COLO668 (cell line): ENCODE measurements at regions not wholly inside any gene's neighbourhood (a gene's known extent, or its start where the extent isn't known, plus 50 kb on each side); places are given as distances from the start of the nearest gene placed in this dataset.

Experiments used
- DNase-seq: peaks from one replicate; lab custom pipeline; 2025; ENCODE audit not compliant: unreplicated experiment; lab: John Stamatoyannopoulos, UW

GRCh38 chr12:34391771-34392581 is 369.7 kb downstream of the ALG10 start:
- DNase-seq = no peak

GRCh38 chr12:34392741-34393085 is 370.4 kb downstream of the ALG10 start:
- no peak for DNase-seq

- no peak for DNase-seq
Observed at GRCh38 chr12:34393086-34393820, 371.0 kb downstream of the ALG10 start.

GRCh38 chr12:34393821-34394150 is 371.5 kb downstream of the ALG10 start:
- DNase-seq = no peak

- DNase-seq = no peak
Observed at GRCh38 chr12:34394211-34395055, 372.1 kb downstream of the ALG10 start.

GRCh38 chr12:34395056-34396005 is 373.0 kb downstream of the ALG10 start:
- no peak for DNase-seq

GRCh38 chr12:34396006-34396860 is 373.9 kb downstream of the ALG10 start:
- DNase-seq = no peak

GRCh38 chr12:34396861-34397590 is 374.7 kb downstream of the ALG10 start:
- DNase-seq = no peak

GRCh38 chr12:34397591-34398365 is 375.5 kb downstream of the ALG10 start:
- no peak for DNase-seq

GRCh38 chr12:34398366-34398705 is 376.0 kb downstream of the ALG10 start:
- no peak for DNase-seq

GRCh38 chr12:34398706-34399630 is 376.7 kb downstream of the ALG10 start:
- no peak for DNase-seq

- no peak for DNase-seq
Observed at GRCh38 chr12:34399631-34400410, 377.5 kb downstream of the ALG10 start.

- no peak for DNase-seq
Observed at GRCh38 chr12:34400411-34400881, 378.1 kb downstream of the ALG10 start.

- no peak for DNase-seq
Observed at GRCh38 chr12:34400986-34401658, 378.8 kb downstream of the ALG10 start.

GRCh38 chr12:34401659-34402227 is 379.4 kb downstream of the ALG10 start:
- DNase-seq = no peak
